HG02759 (cell line): ENCODE measurements at regions not wholly inside any gene's neighbourhood (a gene's known extent, or its start where the extent isn't known, plus 50 kb on each side); places are given as distances from the start of the nearest gene placed in this dataset.

Source experiments
- ATAC-seq: cut with Tn5 transposase; IDR thresholded peaks from one replicate; pipeline ENCODE4 v1.9.1; 2021; ENCODE audit warnings: mild to moderate bottlenecking, moderate library complexity; ENCODE audit not compliant: unreplicated experiment

DNA sequence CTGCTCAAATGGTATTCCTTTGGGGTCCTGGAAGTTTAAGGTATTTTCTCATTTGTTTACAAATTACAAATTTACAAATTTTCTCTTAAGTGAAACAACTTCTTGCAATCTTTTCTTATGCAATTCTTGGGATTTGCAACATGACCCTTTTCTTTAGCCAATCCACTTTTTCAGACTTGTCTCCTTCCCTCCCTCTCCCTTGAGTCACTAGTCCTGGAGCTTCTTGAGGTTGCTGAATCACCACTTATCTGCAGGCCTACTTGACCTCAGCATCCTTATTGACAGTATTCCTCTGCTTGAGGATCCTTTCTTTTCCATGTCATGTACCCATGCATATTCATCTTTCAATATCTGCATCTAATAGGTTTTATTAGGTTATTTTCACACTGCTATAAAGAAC lies 302.8 kb upstream of the ADAMTS5 start:
- ATAC-seq = no peak

DNA sequence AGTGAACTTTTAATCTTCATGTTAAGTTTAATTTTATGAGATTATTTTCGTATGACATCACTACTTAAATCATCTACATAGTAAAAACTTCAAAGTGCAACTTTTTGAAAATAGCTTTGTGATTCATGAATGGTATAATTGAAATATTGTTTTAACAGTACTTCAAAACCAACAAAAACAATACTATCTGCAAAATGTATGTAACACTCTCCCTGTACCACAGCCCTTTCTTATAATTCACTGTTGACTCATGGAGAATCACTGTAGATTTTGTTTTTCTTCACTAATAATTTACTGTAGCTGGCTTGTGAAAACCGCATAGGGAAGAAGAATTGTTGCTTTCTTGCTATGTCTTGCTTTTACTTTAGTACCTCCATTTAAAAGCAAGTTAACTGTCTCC lies 301.4 kb upstream of the ADAMTS5 start:
- no peak for ATAC-seq

DNA sequence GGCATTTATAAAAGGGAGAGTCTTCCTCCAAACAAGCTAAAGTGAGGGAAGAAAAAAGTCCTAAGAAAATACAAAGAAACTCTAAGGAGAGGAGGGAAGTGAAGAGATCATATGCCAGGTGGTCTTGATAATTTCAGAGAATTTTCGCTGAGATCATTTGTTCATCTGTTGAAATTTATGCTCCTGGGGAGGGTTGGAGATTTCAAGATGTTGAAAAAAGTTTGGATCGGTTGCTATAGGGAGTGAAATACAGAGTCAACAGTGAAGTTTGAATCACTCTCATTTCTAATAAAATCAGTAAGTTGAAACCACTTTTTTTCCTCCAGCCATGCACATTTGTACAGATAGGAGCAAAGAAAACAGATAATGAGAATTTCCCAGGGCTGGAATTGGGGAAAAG lies 299.1 kb upstream of the ADAMTS5 start:
- no peak for ATAC-seq

DNA sequence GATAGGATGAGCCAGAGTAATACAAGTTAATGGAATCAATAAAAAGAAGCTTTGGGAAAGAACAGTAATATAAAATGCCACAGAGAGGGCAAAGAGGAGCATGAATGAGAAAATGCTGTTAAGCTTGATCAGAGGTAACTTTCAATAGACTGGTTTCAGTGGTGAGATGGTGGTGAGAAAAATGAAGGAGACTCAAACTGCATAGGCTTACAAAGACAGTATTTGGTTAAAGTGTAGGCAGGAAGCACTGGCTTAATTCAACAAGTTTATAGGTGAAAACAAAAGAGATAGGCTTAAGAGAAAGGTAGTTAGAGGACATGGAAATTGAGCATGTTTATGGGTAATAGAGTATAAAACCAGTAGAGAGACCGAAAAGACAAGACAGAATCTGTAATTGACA lies 298.6 kb upstream of the ADAMTS5 start:
- ATAC-seq = no peak

DNA sequence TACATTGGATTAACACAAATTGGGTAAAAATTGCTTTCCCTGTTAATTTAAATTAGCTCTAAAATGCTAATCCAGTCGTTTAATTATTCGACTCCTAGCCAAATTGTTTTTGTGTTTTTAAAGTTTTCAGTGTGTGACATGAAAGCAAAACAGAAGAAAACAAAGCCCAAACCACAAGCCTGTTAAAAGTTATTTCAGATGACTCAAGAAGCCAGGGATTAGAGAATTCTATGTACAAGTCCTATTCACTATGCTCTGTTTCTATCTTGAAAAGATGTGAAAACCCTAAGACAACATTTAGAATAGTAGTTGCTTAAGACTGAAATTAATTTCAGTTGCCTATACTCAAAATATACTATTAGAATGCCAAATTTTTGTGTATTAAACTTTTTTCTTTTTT lies 294.8 kb upstream of the ADAMTS5 start:
- ATAC-seq = no peak

DNA sequence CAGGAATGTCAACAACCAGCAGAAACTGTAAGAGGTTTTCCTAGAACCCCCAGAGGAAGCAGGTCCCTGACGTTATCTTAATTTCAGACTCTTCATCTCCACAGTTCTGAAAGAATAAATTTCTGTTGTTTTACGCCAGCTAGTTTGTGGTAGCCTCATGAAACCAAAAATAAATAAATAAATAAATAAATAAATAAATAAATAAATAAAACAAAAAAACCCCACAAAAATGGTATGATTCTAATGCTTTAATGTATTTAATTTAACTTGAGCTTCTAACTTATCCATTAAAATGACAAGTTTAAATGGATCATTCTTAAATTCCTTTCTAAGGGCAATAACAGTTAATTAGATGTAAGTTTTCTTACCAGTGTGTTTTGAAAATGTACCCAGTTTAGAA lies 293.8 kb upstream of the ADAMTS5 start:
- no peak for ATAC-seq

DNA sequence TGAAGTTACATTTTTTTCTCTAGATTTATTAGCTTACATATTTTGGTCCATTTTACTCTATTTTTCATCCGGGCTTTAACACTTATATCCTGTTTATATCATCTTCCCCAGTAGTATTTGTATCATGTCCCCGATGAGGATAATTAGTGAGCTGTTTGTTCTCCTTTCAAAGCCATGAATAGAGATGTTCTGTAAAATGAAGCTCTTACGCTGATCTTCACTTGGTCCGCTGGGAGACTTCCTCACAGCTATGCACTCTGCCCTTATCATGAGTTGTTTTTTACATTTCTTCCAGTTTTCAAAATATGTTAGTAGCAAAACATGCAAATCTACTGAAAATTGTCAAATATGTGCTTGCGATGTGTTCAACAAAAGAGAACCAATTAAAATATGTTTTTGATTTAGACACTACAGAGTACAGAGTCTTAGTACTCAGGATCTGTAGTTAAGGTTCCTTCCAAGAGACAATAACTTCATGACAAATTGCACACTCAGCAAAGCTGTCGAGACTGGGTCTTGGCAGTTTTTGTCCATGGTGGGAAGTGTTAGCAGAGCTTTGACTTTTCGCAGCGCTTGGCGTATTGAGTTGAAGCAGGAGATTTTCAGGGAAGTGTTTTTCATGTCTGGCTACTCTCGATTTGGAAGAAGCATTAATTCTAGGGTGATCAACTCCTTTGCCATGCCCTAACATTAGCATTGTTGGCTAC lies 292.0 kb upstream of the ADAMTS5 start:
- no peak for ATAC-seq

DNA sequence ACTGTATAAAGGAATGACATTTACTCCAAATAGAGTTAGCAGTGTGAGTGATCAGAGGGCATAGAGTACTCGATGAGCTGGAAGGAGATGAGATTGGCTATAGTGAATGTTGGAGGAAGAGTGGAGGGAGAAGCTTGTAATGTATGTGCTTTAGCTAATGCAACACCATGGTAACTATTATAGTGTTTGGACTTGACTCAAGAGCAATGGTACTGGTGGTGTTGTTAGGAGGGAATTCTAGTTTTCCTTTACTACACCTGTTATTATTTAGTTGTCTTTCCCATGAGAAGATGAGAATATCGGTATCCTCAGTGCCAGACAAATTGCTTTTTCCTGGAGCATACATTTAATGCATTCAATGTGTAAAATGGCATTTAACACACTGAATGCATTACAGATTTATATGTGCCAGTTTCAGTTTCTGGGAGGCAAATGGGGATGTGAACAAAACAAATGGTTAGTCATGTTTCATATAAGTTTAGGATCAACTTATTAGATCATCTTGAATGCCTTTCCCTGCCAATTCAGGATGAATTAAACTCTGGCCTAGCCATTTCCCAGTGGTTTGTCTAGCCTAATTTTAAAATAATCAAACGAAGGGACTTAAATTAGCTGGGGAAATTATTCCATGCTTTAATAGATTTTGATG lies 291.1 kb upstream of the ADAMTS5 start:
- ATAC-seq = no peak

DNA sequence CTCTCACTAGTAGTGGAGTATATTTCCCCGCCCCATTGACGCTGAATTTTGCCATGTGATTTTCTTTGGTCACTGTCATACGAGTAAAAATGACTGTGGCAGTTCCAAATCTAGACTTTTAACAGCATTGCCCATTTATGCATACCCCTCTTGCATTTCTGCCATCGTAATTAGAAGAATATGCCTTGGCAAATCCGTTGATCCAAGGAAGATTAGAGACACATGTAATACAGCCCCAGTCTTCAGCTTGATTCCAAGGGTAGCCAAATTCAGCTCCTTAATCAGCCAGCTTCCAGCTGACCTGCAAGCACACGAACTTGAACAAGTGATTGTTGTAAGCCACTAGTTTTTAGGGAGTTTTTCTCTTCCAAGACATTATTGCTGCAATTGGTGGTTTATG lies 290.3 kb upstream of the ADAMTS5 start:
- ATAC-seq = no peak

DNA sequence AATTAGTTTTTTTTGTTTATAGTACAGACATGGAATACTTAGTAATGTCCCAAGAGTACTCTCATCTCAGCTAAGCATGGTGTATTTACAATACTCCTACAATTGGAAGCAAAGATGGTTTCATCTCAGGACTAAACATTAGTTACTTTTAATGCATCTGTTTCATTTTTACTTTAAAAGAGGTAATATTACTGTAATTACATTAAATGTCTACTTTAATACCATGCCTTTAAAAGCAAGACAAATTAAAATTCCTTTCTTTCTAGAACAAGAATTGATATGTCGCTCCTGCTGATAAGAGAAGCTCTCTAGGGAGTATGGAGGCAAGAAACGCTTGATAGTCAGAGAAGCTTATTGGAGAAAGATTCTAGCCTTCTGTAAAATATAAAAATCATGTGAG lies 284.9 kb upstream of the ADAMTS5 start:
- no peak for ATAC-seq

DNA sequence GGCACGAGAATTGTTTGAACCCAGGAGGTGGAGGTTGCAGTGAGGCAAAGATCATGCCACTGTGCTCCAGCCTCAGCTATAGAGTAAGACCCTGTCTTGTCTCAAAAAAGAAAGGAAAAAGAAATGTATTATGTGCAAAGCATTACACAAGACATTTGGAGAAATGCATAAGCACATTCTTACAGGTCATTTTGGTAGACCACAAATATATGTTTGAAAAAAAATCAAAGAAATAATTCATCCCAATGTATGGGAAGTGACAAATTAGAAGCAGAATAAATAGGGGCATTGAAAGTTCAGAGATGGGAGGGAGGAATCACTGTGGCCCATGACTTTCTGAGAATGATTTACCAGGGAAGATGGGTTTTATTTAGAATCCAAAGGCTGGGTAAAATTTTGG lies 283.5 kb upstream of the ADAMTS5 start:
- no peak for ATAC-seq

DNA sequence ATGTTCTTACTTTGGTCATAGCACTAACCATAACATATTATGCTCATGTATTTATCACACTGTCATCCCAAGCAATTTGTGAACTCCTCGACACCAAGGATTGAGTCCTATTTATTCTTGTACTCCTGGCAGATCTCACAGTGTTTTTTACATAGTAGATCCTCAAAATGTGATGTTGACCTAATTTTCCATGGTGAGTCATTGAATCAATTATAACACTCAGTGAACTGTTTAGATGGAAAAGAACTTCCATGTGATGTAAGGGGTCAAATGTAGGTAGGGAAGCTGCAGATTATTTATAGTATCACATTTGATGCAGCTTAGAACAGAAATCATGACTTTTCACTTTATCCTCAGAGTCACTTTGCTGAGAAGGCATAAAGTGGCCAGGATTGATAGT lies 281.9 kb upstream of the ADAMTS5 start:
- ATAC-seq = no peak

DNA sequence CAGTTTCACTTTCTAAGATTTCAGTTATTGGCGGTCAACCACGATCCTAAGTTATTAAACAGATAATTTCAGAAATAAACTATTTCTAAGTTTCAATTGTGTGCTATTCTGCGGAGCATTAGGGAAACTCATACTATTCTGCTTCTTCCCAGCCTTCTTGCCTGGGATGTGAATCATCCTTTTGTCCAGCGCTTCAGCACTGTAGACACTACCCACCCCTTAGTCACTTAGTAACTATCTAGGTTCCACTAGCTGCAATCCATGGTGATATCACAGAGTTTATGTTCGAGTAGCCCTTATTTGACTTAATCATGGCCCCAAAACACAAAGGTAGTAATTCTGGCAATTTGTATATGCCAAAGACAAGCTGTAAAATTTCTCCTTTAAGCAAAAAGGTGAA lies 279.9 kb upstream of the ADAMTS5 start:
- ATAC-seq = no peak

DNA sequence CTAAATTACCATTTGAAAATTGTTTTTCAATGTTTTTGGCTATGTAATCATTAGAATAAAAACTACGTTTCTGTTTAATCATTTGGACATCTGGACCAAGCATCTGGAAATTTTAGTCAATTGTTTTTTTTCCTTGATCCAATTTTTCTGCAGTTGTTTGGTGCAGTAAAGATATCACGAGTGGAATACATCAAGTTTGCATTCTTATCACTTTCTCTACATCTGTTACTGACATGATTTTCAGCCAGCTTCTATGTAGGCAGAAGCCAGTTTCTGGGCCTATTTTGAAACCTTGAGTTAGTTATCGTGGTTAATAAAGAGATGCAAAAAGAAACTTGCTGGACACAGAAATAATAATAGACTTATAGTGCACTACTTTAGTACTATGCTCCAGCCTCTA lies 277.9 kb upstream of the ADAMTS5 start:
- ATAC-seq = no peak

DNA sequence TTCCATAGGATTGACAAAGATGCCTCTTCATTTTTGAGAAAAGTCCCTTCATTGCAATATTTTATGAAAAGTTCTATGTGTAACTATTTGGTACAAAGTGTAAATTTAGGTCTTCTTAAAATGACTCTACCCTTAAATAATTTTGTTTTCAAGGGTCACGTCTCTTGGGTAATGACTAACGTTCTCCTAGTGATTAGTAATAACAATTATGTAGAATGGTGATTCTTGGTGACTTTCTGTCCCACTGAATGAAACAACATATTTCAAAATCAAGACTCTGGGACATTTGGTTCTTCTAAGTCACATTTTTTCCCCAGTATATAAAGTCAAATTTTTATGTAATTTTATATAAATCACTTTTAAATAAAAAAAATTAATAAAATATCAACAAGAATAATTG lies 277.5 kb upstream of the ADAMTS5 start:
- no peak for ATAC-seq

DNA sequence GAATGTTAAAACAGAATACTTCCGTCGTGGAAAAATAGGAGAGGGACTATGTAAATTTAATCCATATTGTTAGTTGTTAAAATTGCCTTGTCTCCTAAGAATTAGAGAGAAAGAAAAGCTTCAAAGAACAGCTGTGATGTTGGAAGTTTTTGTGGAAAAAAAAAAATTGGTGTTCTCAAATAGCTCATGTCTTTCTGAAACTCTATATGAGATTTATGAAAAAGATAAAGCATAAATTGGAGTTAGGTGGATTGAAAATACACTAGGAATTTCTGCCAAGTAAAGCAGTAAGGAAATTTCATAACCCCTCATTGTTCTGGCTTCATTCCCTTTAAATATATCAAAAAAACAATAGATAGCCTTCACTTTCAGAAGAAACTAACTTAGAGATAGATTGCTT lies 274.0 kb upstream of the ADAMTS5 start:
- ATAC-seq = no peak

DNA sequence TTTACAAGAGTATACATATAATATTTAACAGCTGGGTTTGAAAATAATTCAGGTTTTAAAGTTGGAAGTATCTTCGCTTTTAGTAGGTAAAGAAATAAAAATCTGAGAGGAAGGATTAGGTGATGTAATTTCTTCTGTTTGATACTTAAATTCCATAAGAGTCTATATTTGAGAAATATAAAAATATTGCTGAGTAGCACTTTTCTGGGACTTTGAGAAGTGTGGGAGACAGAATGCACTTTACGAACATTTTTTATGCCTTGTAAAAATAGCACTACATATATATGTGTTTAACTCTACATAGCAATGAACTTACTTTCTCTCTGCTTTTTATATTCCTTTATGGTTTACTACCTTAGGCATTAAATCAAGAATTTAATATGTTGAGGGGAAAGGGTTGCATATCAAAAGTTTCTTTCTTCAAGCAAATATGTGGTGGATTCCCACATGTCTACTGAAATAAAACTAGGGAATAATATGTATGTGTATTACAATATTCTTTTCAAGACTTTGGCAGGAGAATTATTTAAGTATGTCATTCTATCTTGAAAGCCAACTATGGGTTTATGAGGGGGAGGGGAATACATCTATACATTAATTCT lies 266.7 kb upstream of the ADAMTS5 start:
- no peak for ATAC-seq

DNA sequence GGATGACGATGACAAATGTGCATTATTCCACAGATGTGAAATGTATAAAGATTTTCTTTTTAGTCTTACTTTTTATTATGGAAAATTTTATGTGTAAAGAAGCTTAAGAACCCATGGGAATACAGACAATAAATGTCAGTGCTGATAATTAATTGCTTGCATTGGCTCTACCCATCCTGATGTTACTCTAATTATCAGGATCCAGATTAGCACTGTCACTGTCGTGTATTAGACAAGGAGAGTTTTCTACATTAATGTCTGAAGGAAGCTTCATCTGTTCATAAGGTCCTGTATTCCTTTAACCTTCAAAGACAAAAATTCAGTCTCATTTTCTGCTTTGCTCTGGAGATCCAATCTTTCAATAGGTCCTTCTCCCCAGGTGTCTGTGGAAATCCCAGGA lies 259.1 kb upstream of the ADAMTS5 start:
- no peak for ATAC-seq

DNA sequence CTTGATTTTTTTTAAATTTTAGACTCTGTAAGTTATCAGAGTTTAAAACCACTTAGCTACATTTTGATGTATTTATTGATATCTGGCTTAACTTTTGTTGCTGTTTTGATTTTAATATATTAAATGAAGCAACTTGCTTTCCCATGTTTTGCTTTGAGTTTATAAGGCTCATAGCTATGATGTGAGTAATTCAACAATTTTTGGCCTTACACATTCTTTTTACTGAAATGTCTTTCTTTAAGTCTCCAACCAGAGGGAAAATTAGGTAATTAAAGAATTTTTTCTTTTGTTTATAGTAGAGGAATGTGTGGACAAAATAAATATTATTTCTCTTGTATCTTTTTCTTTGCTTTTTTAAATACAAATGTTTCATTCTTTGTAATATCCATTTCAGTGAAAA lies 258.3 kb upstream of the ADAMTS5 start:
- ATAC-seq = no peak

DNA sequence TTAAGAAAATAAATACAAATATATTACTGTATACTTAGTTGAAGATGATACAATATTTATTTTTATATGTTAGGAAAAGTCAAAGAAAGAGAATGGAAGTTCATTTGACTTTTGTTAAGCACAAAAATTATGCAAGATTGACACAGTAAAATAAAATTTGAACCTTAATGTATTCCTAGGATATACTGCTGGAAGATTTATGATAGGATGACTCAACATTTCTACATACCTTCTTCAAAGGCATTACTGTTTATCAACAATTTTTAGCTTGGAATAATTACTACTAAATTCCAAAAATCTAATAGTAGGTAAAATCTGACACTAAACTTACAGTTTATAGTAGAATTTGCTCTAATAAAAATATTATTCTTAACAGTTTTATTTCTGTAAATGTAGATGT lies 257.3 kb upstream of the ADAMTS5 start:
- ATAC-seq = no peak

DNA sequence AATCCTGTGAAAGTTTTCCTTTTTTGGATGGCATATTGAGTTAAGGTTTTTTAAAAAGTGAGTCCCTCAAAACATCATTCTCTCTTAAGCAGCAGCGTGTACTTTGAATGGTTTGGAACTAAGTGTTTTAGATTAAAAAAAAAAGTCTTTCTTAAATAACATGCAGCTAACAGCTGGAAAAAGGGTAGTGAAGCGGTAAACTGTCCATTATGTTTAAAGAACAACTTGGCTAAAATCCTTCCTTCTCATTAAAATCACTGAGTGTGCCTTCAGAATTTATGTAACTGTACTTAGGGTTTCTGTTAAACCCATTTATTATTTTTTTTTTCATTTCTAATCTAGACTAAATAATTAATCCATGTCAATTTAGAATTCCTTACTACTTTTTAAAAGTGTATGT lies 254.2 kb upstream of the ADAMTS5 start:
- ATAC-seq = no peak

DNA sequence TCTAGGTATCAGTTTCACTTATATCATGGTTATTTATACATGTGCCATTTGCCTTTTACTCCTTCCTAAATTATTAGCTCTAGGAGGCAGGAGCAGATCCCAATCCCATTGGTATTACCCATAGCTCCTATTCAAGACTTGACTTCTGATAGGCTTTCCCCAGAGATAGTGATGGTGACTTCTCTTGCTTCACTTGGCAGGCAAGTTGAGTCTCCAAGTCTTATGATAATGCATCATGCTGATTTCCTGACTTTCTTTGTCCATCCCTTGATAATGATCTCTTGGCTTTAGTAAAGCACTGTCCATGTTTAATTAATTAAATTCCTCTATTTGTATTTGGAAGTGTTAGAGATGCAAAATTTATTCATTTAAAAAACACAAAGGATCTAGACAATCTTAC lies 253.5 kb upstream of the ADAMTS5 start:
- no peak for ATAC-seq

DNA sequence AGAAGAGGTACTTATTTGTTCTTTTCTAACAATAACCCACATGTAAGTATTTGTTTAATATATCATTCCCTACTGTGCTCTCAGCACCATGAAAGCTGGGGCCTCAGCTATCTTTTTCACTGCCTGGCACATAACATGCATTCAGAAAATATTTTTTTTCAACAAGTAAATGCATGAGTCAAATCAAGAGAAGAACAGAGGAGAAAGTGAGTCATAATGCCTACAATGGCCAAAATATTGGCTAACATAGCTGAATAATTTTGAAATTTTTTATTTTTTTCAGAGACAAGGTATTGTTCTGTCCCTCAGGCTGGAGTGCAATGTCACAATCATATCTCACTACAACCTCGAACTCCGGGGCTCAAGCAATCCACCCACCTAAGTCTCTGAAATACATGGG lies 252.2 kb upstream of the ADAMTS5 start:
- ATAC-seq = no peak
